NCI-H1417 treated with DMSO at 0.1 percent for 48 hours (cell line): ENCODE measurements at regions not wholly inside any gene's neighbourhood (a gene's known extent, or its start where the extent isn't known, plus 50 kb on each side); places are given as distances from the start of the nearest gene placed in this dataset.

Experiments
- DNase-seq: peaks from one replicate; lab custom pipeline; 2025; lab: John Stamatoyannopoulos, UW

GRCh38 chr2:37837628-37838328 is 87.3 kb upstream of the RMDN2 start:
- DNase-seq, result no peak

- no peak for DNase-seq
Observed at GRCh38 chr2:37838541-37839167, 86.4 kb upstream of the RMDN2 start.

- DNase-seq, result no peak
Observed at GRCh38 chr2:37839991-37840390, 85.1 kb upstream of the RMDN2 start.

GRCh38 chr2:37842732-37843440 is 82.2 kb upstream of the RMDN2 start:
- no peak for DNase-seq

- DNase-seq, result no peak
Observed at GRCh38 chr2:37843556-37843955, 81.5 kb upstream of the RMDN2 start.

GRCh38 chr2:37846207-37846606 is 78.9 kb upstream of the RMDN2 start:
- DNase-seq, result no peak

- no peak for DNase-seq
Observed at GRCh38 chr2:37847792-37848191, 77.3 kb upstream of the RMDN2 start.

GRCh38 chr2:37848451-37848850 is 76.6 kb upstream of the RMDN2 start:
- no peak for DNase-seq

GRCh38 chr2:37849911-37850310 is 75.2 kb upstream of the RMDN2 start:
- DNase-seq, result no peak

GRCh38 chr2:37851428-37851827 is 73.7 kb upstream of the RMDN2 start:
- no peak for DNase-seq

- DNase-seq, result no peak
Observed at GRCh38 chr2:37851828-37852584, 73.1 kb upstream of the RMDN2 start.

- DNase-seq, result no peak
Observed at GRCh38 chr2:37852585-37853014, 72.5 kb upstream of the RMDN2 start.

- DNase-seq, result no peak
Observed at GRCh38 chr2:37854676-37855282, 70.3 kb upstream of the RMDN2 start.

GRCh38 chr2:37855283-37856041 is 69.6 kb upstream of the RMDN2 start:
- DNase-seq, result no peak

GRCh38 chr2:37856101-37856751 is 68.9 kb upstream of the RMDN2 start:
- no peak for DNase-seq

GRCh38 chr2:37857575-37858399 is 67.3 kb upstream of the RMDN2 start:
- no peak for DNase-seq

GRCh38 chr2:37858400-37858711 is 66.7 kb upstream of the RMDN2 start:
- no peak for DNase-seq

GRCh38 chr2:37858725-37859267 is 66.3 kb upstream of the RMDN2 start:
- DNase-seq, result no peak

GRCh38 chr2:37862620-37863019 is 62.5 kb upstream of the RMDN2 start:
- no peak for DNase-seq

- no peak for DNase-seq
Observed at GRCh38 chr2:37864217-37864616, 60.9 kb upstream of the RMDN2 start.
